ENCODE measurements at regions not wholly inside any gene's neighbourhood (a gene's known extent, or its start where the extent isn't known, plus 50 kb on each side); places are given as distances from the start of the nearest gene placed in this dataset.

DNA sequence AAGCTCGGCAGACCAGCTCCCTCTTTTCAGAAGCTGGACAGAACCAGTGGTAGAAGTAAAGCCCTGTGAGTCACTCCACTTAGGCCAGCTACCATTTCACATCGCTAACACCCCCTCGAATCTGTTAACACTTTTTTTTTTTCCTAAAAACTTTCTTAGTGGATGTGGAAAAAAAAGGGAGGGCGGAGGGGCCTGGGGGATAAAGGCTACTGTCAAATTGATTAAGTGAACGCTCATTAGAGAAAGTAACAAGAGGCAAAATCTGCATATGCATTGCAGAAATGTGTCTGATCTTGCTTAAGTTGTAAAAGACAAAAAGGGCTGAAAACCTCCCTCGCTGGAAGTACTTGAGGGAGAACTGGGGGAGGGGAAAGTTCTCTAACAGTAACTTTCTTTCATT, 86.6 kb upstream of the OTX2 start:
- DNase-seq (ENCODE audit: low spot score) (no peak), ATAC-seq (ENCODE audit: low FRiP score) (no peak)
- TF ChIP-seq CTCF (IDR thresholded peaks at IDR 0.05): no peak

GRCh38 chr14:56896231-56896630, 86.0 kb upstream of the OTX2 start:
- DNase-seq (ENCODE audit: low spot score) (no peak), ATAC-seq (ENCODE audit: low FRiP score) (no peak)
- TF ChIP-seq CTCF (IDR thresholded peaks at IDR 0.05): no peak

- no peak for TF ChIP-seq CTCF (IDR thresholded peaks at IDR 0.05)
- no peak for DNase-seq (ENCODE audit: low spot score)
- ATAC-seq (ENCODE audit: low FRiP score): no peak
Measured at GRCh38 chr14:56895154-56895553, 84.9 kb upstream of the OTX2 start.

DNA sequence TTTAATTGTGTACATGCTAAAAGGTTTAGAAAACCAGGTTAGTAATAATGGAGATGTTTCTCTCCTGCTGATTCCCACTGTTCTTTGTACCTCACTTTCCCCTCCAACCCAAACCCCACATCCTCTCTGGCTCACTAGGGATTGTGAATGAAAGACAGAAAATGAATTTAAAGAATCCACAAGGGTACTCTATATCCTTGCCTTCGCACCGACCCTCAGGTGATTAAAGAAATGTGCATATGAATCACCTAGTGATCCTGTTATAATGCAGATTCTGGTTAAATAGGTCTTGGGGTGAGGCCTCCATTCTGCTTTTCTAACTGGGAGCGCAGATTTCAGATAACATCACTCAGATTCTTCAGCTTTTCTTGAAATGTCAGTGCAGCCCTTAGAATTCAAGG, 84.3 kb upstream of the OTX2 start:
- DNase-seq (ENCODE audit: low spot score): no peak
- TF ChIP-seq CTCF (IDR thresholded peaks at IDR 0.05): no peak
- ATAC-seq (ENCODE audit: low FRiP score): no peak

DNA sequence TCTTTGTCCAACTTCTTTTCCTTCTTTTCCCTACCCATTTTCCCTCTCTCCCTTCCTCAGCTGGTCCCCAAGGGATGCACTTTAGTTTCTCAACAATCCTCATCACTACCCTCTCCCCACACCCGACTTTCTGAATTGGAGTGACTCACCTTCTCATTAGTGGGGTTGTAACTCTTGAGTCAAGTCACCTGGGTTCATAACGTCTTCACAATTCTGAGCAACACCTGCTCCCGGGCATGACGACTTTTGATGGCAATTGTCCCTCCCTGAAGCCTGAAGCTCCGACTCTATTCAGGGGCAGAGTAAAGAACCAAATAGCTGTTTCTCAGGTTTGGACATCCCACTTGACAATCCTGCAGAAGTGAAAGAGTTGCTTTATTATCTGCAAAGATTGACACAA, 82.7 kb upstream of the OTX2 start:
- no peak for ATAC-seq (ENCODE audit: low FRiP score)
- no peak for DNase-seq (ENCODE audit: low spot score)

DNA sequence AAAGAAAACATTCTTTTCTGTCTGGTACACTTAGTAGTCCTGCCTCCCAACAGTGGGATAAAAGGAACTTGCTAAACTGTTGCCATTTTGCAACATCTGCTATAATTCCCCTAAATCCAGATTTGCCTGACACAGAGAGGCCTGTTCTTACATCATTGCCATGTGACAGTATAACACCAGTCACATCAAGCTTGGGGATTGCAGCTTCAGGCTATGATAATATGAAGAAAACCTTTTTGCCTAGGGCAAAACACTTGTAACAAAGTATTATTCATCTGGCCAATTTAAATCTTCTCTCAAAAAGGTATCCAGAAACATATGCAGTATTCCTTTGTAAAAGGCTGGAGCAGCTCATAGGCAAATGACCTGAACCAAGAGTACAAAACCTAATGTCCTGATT, 80.9 kb upstream of the OTX2 start:
- no peak for ATAC-seq (ENCODE audit: low FRiP score)
- TF ChIP-seq CTCF (IDR thresholded peaks at IDR 0.05): no peak

More for the DNA sequence above, 82.7 kb upstream of the OTX2 start:
- TF ChIP-seq CTCF (IDR thresholded peaks at IDR 0.05): no peak

GRCh38 chr14:56889705-56890104, 79.4 kb upstream of the OTX2 start:
- no peak for TF ChIP-seq CTCF (IDR thresholded peaks at IDR 0.05)
- ATAC-seq (ENCODE audit: low FRiP score) (no peak), DNase-seq (ENCODE audit: low spot score) (no peak)

More for the DNA sequence above, 80.9 kb upstream of the OTX2 start:
- DNase-seq (ENCODE audit: low spot score): no peak

All from omental fat pad (tissue), 3 donors.